B cell (primary cell): ENCODE measurements at regions not wholly inside any gene's neighbourhood (a gene's known extent, or its start where the extent isn't known, plus 50 kb on each side); places are given as distances from the start of the nearest gene placed in this dataset.
"Not testable (repeated sequence)": the region's sequence is repeated elsewhere in the genome, so short reads cannot be mapped to it uniquely, and the experiment has no call there.

ENCODE experiments used
- ATAC-seq: fragments of 200-7000 bp; cut with Tn5 transposase; one replicate; pipeline ENCODE4 v1.10.0; 2021; ENCODE audit warnings: low read depth, mild to moderate bottlenecking, moderate number of reproducible peaks, moderate library complexity
- CTCF ChIA-PET: fragments of 350-600 bp; sonication (Branson Sonifier 250); formaldehyde crosslinking; loops from one replicate; lab custom pipeline; 2021; ENCODE audit warnings: antibody characterized with exemption, inconsistent platforms; lab: Charles Lee
- POLR2A ChIA-PET: fragments of 350-600 bp; sonication (Branson Sonifier 250); formaldehyde crosslinking; loops from one replicate; lab custom pipeline; 2021; ENCODE audit warnings: antibody characterized with exemption; lab: Charles Lee
- DNase-seq: peaks from one replicate; pipeline ENCODE4 v3.0.0; 2013
- H2AFZ ChIP-seq: 2 replicates; pipeline ENCODE4 v1.6.1; 2012; ENCODE audit warnings: mild to moderate bottlenecking, low read depth, low read length; ENCODE audit not compliant: insufficient read depth, poor library complexity, severe bottlenecking
- H3K27ac ChIP-seq, 2 donors: 1 replicate in 1 of 2; 2 replicates in 1 of 2; pipeline ENCODE4 v1.5.1; 2012 to 2013; ENCODE audit warnings: low read length in 2 of 2, mild to moderate bottlenecking in 2 of 2, moderate library complexity in 1 of 2
- H3K27me3 ChIP-seq, 4 experiments: fragments of 200-600 bp in 1 of 4; sonication (generic) in 1 of 4; replicated peaks in 1 of 4; 1 replicate in 2 of 4; 2 replicates in 2 of 4; pipeline versions ENCODE4 v1.6.1 to v1.7.0; 2013 to 2016; ENCODE audit warnings: low read length in 3 of 4, mild to moderate bottlenecking in 2 of 4, mixed read lengths in 1 of 4, moderate library complexity in 1 of 4; ENCODE audit not compliant: insufficient read depth in 4 of 4, control insufficient read depth in 3 of 4; ENCODE audit errors: control extremely low read depth in 1 of 4
- H3K36me3 ChIP-seq, 2 experiments: replicated peaks in 1 of 2; 1 replicate in 1 of 2; 2 replicates in 1 of 2; pipeline versions ENCODE4 v1.6.1 to v1.7.1; 2013; ENCODE audit warnings: low read length in 1 of 2; ENCODE audit not compliant: insufficient read depth in 2 of 2, control insufficient read depth in 1 of 2; ENCODE audit errors: control extremely low read depth in 1 of 2, extremely low read depth in 1 of 2
- H3K4me1 ChIP-seq, 2 donors: fragments of 200-600 bp in 1 of 2; sonication (generic) in 1 of 2; 1 replicate in 1 of 2; 2 replicates in 1 of 2; pipeline versions ENCODE4 v1.5.1 to v1.6.1; 2013 to 2017; ENCODE audit warnings: low read length in 2 of 2; ENCODE audit not compliant: control insufficient read depth in 2 of 2, insufficient read depth in 2 of 2
- H3K4me2 ChIP-seq: replicated peaks from 2 replicates; pipeline ENCODE3; 2012; ENCODE audit warnings: mild to moderate bottlenecking, low read depth, low read length; ENCODE audit not compliant: poor library complexity, severe bottlenecking
- H3K4me3 ChIP-seq, 5 experiments: fragments of 200-600 bp in 1 of 5; sonication (generic) in 1 of 5; 1 replicate in 3 of 5; 2 replicates in 2 of 5; pipeline versions ENCODE4 v1.5.1 to v1.7.0; 2011 to 2016; ENCODE audit warnings: low read length in 4 of 5, mild to moderate bottlenecking in 4 of 5, low read depth in 2 of 5, control low read depth in 1 of 5, moderate library complexity in 1 of 5; ENCODE audit not compliant: insufficient read depth in 1 of 5; ENCODE audit errors: control extremely low read depth in 1 of 5, extremely low read depth in 1 of 5
- H3K79me2 ChIP-seq: fragments of 200-600 bp; sonication (generic); one replicate; pipeline ENCODE4 v1.6.0; 2016; ENCODE audit warnings: low read length; ENCODE audit not compliant: control insufficient read depth, insufficient read depth
- H3K9ac ChIP-seq: fragments of 200-600 bp; sonication (generic); 2 replicates; pipeline ENCODE4 v1.6.1; 2017; ENCODE audit warnings: mild to moderate bottlenecking, low read length, moderate library complexity
- H3K9me3 ChIP-seq, 3 donors: one replicate each; pipeline versions ENCODE4 v1.6.1 to v1.7.1; 2013; ENCODE audit warnings: low read length in 2 of 3; ENCODE audit not compliant: control insufficient read depth in 2 of 3, insufficient read depth in 1 of 3; ENCODE audit errors: control extremely low read depth in 1 of 3
- H4K20me1 ChIP-seq: 2 replicates; pipeline ENCODE4 v1.6.0; 2012; ENCODE audit warnings: mild to moderate bottlenecking, low read length; ENCODE audit not compliant: insufficient read depth, control insufficient read depth, poor library complexity, severe bottlenecking
- H3K27ac Mint-ChIP-seq: one replicate; pipeline ENCODE4 v1.8.0; 2021; ENCODE audit warnings: mixed read lengths
- H3K27me3 Mint-ChIP-seq: one replicate; pipeline ENCODE4 v1.8.0; 2021; ENCODE audit warnings: mixed read lengths
- H3K4me1 Mint-ChIP-seq: one replicate; pipeline ENCODE4 v1.8.0; 2021; ENCODE audit warnings: mixed read lengths
- H3K4me3 Mint-ChIP-seq: one replicate; pipeline ENCODE4 v1.8.0; 2021; ENCODE audit warnings: mixed read lengths
- H3K9me3 Mint-ChIP-seq: one replicate; pipeline ENCODE4 v1.8.0; 2022; ENCODE audit warnings: mixed read lengths; ENCODE audit not compliant: insufficient read depth
- CTCF ChIP-seq: fragments of 200-600 bp; IDR thresholded peaks from one replicate; pipeline ENCODE4 v1.8.0; 2022; ENCODE audit warnings: antibody characterized with exemption, mild to moderate bottlenecking
- EZH2 ChIP-seq: IDR thresholded peaks from 2 replicates; pipeline ENCODE4 v1.6.1; 2012; ENCODE audit warnings: borderline replicate concordance, low read depth, mild to moderate bottlenecking, moderate library complexity, low read length; ENCODE audit not compliant: insufficient read depth, poor library complexity, severe bottlenecking
- WGBS: methylation state at CpG from one replicate; pipeline ENCODE4 v1.1.5; 2013; ENCODE audit warnings: missing lambda C conversion rate; ENCODE audit not compliant: insufficient coverage; 5-methylcytosine and 5-hydroxymethylcytosine counted together
- intact Hi-C: fragments of 100-400 bp; cut with micrococcal nuclease; formaldehyde crosslinking; loops from one replicate; pipeline ENCODE4 v1.10.0; 2022

GRCh38 chr20:51923633-51924032, 121.3 kb upstream of the SALL4 start:
- Histone ChIP-seq H3K79me2 (no peaks in the 10 kb centered on the region), H3K4me1 (no peaks in the 10 kb centered on the region), H3K36me3 (no peaks in the 10 kb centered on the region), H3K9me3 (no peaks in the 10 kb centered on the region), H4K20me1 (no peaks in the 10 kb centered on the region), H3K9ac (no peak overlapping the region), H2AFZ (no peak overlapping the region), H3K27ac (no peak overlapping the region), H3K27me3 (no peaks in the 10 kb centered on the region), H3K4me2 (no peak overlapping the region), H3K4me3 (no peak overlapping the region)
- no peaks in the 10 kb centered on the region for H3K4me1 Mint-ChIP-seq
- CTCF ChIA-PET: no interaction called here
- intact Hi-C loops: no loop called here
- H3K27ac Mint-ChIP-seq: no peak overlapping the region
- no peaks in the 10 kb centered on the region for H3K9me3 Mint-ChIP-seq
- no peaks in the 10 kb centered on the region for H3K27me3 Mint-ChIP-seq
- H3K4me3 Mint-ChIP-seq: no peak overlapping the region
- DNase-seq (no peak), ATAC-seq (no peak)
- no CpG with 5 or more reads among the region's 2 CpGs for WGBS
- POLR2A ChIA-PET: no interaction called here
- no peak for TF ChIP-seq CTCF
- TF ChIP-seq EZH2: no peak

GRCh38 chr20:51922812-51923211, 120.5 kb upstream of the SALL4 start:
- CTCF ChIA-PET, H3K36me3 ChIP-seq, H4K20me1 ChIP-seq, H3K4me3 ChIP-seq, H3K9ac ChIP-seq, H3K4me2 ChIP-seq, intact Hi-C loops, H2AFZ ChIP-seq, H3K9me3 Mint-ChIP-seq, H3K27ac ChIP-seq, H3K79me2 ChIP-seq, H3K27ac Mint-ChIP-seq, ATAC-seq, POLR2A ChIA-PET, H3K4me1 Mint-ChIP-seq, H3K27me3 Mint-ChIP-seq, H3K4me1 ChIP-seq, H3K9me3 ChIP-seq, DNase-seq, H3K27me3 ChIP-seq, H3K4me3 Mint-ChIP-seq: not testable (repeated sequence)
- 97% methylated on average over 12 of the region's 12 CpGs for WGBS
